ENCODE measurements at regions not wholly inside any gene's neighbourhood (a gene's known extent, or its start where the extent isn't known, plus 50 kb on each side); places are given as distances from the start of the nearest gene placed in this dataset.

DNA sequence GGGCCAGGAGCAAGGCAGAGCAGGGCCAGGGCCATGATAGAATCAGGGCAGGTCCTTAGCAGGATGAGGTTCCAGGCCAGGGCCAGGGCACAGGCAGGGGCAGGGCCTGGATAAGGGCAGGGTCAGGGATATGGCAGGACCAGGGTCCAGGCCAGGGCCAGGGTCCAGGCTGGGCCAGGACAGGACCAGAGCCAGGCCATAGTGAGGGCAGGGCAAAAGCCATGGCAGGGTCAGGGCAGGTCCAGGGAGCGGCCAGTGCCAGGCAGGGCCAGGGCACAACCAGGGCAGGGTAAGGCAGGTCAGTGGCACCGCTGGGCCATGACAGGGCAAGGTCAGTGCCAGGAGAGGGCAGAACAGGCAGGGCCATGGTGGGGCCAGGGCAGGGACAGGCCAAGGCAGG is 152.2 kb downstream of the LIPI start:
- no peak for TF ChIP-seq EZH2 (IDR thresholded peaks at IDR 0.05; ENCODE audit: low read length)
- TF ChIP-seq, protein P1, sequence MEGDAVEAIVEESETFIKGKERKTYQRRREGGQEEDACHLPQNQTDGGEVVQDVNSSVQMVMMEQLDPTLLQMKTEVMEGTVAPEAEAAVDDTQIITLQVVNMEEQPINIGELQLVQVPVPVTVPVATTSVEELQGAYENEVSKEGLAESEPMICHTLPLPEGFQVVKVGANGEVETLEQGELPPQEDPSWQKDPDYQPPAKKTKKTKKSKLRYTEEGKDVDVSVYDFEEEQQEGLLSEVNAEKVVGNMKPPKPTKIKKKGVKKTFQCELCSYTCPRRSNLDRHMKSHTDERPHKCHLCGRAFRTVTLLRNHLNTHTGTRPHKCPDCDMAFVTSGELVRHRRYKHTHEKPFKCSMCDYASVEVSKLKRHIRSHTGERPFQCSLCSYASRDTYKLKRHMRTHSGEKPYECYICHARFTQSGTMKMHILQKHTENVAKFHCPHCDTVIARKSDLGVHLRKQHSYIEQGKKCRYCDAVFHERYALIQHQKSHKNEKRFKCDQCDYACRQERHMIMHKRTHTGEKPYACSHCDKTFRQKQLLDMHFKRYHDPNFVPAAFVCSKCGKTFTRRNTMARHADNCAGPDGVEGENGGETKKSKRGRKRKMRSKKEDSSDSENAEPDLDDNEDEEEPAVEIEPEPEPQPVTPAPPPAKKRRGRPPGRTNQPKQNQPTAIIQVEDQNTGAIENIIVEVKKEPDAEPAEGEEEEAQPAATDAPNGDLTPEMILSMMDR (optimal IDR thresholded peaks at IDR 0.05 in 1 of 3, IDR thresholded peaks at IDR 0.05 in 1 of 3, conservative IDR thresholded peaks at IDR 0.05 in 1 of 3; ENCODE audit: extremely low read depth in 1 of 3, insufficient read depth in 2 of 3, low read length in 3 of 3): no peak

Data from keratinocyte (primary cell).